ENCODE measurements at regions not wholly inside any gene's neighbourhood (a gene's known extent, or its start where the extent isn't known, plus 50 kb on each side); places are given as distances from the start of the nearest gene placed in this dataset.
A peak's percentile ranks its signal among the peaks of the same experiment; 100 is the strongest.

DNA sequence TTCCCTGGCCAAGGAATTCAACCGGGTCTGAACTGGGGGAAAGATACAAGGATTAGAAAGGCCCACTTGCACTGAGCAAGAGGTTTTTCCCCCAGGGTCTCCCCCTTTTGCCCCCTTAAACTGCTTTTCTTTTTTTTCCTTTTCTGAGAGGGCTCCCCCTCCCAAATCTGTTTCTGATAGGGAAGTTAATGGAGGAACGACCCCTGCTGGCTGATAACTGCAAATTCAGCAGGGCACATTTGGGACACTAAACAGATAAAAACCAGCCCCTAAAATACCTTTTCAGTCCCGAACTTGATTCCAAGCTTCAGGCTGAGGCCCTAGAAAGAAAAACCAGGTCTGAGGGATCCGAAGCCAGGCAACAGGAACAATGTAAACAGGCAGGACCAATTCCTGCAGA lies 1012.4 kb upstream of the CRIM1 start:
- ATAC-seq (peak; percentile 61; the same call in 2 of the 3 replicates), DNase-seq (ENCODE audit: low read depth, low spot score) (no peak), FAIRE-seq (no peak)
- H3K4me2 ChIP-seq (ENCODE audit: control insufficient read depth, insufficient read depth), result no peak overlapping the region
- no peak overlapping the region for H3K27ac ChIP-seq (ENCODE audit: control insufficient read depth, insufficient read depth)
- no peaks in the 10 kb centered on the region for H3K79me2 ChIP-seq (ENCODE audit: control insufficient read depth, insufficient read depth, low read length)
- no peaks in the 10 kb centered on the region for H3K4me1 ChIP-seq (ENCODE audit: control insufficient read depth, insufficient read depth, low read length)
- H3K9me3 ChIP-seq (replicated peaks; ENCODE audit: control insufficient read depth, insufficient read depth, low read length), result no peaks in the 10 kb centered on the region
- no peaks in the 10 kb centered on the region for H4K20me1 ChIP-seq (ENCODE audit: control insufficient read depth, insufficient read depth)
- ChIA-PET POLR2A (no interaction called here), RAD21 (ENCODE audit: unreplicated experiment) (no interaction called here), CTCF (interaction anchor here (0.6 to 1.1 kb wide), 2 partner anchors 399 to 1330 kb away, joined by 3 read pairs; no protein-coding TSS in a partner anchor), SMC1A (ENCODE audit: uncharacterized antibody, unreplicated experiment) (no interaction called here)
- H2AFZ ChIP-seq (ENCODE audit: control insufficient read depth, low read depth, low read length), result no peak overlapping the region
- H3K27me3 ChIP-seq (replicated peaks in 1 of 2; ENCODE audit: control insufficient read depth in 2 of 2, insufficient read depth in 2 of 2, low read length in 1 of 2), result no peaks in the 10 kb centered on the region
- no peak overlapping the region for H3K4me3 ChIP-seq
- in situ Hi-C loops (cut with MboI), result no loop called here
- H3K36me3 ChIP-seq (ENCODE audit: control insufficient read depth in 2 of 2, insufficient read depth in 2 of 2, low read length in 1 of 2), result no peaks in the 10 kb centered on the region
- intact Hi-C loops (cut with micrococcal nuclease; ENCODE audit: unreplicated experiment), result loop anchor here (1.0 to 10.0 kb wide), 4 partner anchors 174 to 1668 kb away; no protein-coding TSS in a partner anchor
- H3K9ac ChIP-seq (ENCODE audit: control insufficient read depth, insufficient read depth, low read length), result no peak overlapping the region
- TF ChIP-seq MEF2B (IDR thresholded peaks at IDR 0.05; ENCODE audit: partially characterized antibody, poor library complexity, severe bottlenecking) (no peak), RCOR1 (conservative IDR thresholded peaks at IDR 0.05; ENCODE audit: low read depth, low read length) (no peak), RAD21 (IDR thresholded peaks at IDR 0.05; ENCODE audit: insufficient read depth, low read depth, low read length) (peak; percentile 37), IRF4 (IDR thresholded peaks at IDR 0.05; ENCODE audit: low read depth, low read length) (no peak), TCF3 (IDR thresholded peaks at IDR 0.05; ENCODE audit: borderline replicate concordance, insufficient read depth, low read depth, low read length) (no peak)
- TF ChIP-seq, protein P1, sequence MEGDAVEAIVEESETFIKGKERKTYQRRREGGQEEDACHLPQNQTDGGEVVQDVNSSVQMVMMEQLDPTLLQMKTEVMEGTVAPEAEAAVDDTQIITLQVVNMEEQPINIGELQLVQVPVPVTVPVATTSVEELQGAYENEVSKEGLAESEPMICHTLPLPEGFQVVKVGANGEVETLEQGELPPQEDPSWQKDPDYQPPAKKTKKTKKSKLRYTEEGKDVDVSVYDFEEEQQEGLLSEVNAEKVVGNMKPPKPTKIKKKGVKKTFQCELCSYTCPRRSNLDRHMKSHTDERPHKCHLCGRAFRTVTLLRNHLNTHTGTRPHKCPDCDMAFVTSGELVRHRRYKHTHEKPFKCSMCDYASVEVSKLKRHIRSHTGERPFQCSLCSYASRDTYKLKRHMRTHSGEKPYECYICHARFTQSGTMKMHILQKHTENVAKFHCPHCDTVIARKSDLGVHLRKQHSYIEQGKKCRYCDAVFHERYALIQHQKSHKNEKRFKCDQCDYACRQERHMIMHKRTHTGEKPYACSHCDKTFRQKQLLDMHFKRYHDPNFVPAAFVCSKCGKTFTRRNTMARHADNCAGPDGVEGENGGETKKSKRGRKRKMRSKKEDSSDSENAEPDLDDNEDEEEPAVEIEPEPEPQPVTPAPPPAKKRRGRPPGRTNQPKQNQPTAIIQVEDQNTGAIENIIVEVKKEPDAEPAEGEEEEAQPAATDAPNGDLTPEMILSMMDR (IDR thresholded peaks at IDR 0.05 in 2 of 3, conservative IDR thresholded peaks at IDR 0.05 in 1 of 3; ENCODE audit: control insufficient read depth in 2 of 3, extremely low read depth in 1 of 3, insufficient read depth in 1 of 3, low read depth in 3 of 3, low read length in 3 of 3), result peak; percentile 44 to 57 (median 46)
- WGBS (ENCODE audit: insufficient coverage, insufficient replicate concordance, low lambda C conversion rate, missing lambda C conversion rate), result 25% methylated on average over 4 of the region's 4 CpGs
- no TSS peak for BruUV-seq (replicated peaks)

DNA sequence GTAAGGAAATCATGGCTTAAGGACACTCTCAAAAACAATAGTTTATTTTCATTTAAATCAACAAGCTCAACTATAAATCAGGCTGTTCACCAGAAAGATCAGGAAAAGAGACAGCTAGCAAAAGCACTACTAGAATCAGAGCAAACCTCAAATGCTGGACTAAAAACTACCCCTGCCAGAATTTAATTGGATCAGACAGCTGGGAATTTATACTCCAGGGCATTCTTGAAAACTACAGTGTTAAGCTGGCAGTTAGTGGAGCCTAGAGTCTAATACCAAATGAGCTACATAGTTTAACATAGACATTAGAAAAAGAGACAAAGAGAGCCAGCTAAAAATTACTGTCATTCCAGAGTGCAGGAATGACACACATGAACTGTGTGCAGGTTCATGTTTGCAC lies 1016.4 kb upstream of the CRIM1 start:
- intact Hi-C loops (cut with micrococcal nuclease; ENCODE audit: unreplicated experiment), result no loop called here
- CTCF ChIA-PET, result no interaction called here
- TF ChIP-seq IKZF2 (IDR thresholded peaks at IDR 0.05) (no peak), YY1 (IDR thresholded peaks at IDR 0.05; ENCODE audit: low read depth, low read length) (no peak), SIN3A (IDR thresholded peaks at IDR 0.05; ENCODE audit: low read depth, low read length) (no peak), TBL1XR1 (IDR thresholded peaks at IDR 0.05; ENCODE audit: low read depth, low read length) (no peak)
- TF ChIP-seq, protein P2, sequence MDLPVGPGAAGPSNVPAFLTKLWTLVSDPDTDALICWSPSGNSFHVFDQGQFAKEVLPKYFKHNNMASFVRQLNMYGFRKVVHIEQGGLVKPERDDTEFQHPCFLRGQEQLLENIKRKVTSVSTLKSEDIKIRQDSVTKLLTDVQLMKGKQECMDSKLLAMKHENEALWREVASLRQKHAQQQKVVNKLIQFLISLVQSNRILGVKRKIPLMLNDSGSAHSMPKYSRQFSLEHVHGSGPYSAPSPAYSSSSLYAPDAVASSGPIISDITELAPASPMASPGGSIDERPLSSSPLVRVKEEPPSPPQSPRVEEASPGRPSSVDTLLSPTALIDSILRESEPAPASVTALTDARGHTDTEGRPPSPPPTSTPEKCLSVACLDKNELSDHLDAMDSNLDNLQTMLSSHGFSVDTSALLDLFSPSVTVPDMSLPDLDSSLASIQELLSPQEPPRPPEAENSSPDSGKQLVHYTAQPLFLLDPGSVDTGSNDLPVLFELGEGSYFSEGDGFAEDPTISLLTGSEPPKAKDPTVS (IDR thresholded peaks at IDR 0.05; ENCODE audit: low read depth, low read length), result no peak
- TF ChIP-seq, protein P3, sequence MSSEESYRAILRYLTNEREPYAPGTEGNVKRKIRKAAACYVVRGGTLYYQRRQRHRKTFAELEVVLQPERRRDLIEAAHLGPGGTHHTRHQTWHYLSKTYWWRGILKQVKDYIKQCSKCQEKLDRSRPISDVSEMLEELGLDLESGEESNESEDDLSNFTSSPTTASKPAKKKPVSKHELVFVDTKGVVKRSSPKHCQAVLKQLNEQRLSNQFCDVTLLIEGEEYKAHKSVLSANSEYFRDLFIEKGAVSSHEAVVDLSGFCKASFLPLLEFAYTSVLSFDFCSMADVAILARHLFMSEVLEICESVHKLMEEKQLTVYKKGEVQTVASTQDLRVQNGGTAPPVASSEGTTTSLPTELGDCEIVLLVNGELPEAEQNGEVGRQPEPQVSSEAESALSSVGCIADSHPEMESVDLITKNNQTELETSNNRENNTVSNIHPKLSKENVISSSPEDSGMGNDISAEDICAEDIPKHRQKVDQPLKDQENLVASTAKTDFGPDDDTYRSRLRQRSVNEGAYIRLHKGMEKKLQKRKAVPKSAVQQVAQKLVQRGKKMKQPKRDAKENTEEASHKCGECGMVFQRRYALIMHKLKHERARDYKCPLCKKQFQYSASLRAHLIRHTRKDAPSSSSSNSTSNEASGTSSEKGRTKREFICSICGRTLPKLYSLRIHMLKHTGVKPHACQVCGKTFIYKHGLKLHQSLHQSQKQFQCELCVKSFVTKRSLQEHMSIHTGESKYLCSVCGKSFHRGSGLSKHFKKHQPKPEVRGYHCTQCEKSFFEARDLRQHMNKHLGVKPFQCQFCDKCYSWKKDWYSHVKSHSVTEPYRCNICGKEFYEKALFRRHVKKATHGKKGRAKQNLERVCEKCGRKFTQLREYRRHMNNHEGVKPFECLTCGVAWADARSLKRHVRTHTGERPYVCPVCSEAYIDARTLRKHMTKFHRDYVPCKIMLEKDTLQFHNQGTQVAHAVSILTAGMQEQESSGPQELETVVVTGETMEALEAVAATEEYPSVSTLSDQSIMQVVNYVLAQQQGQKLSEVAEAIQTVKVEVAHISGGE (CRISPR knock-in tag; IDR thresholded peaks at IDR 0.05), result no peak

More for the DNA sequence above, 1016.4 kb upstream of the CRIM1 start:
- H3K9ac ChIP-seq (ENCODE audit: control insufficient read depth, insufficient read depth, low read length), result no peak overlapping the region
- SMC1A ChIA-PET (ENCODE audit: uncharacterized antibody, unreplicated experiment), result interaction anchor here (0.6 kb wide), 1 partner anchor 838 kb away, joined by 3 read pairs; no protein-coding TSS in a partner anchor
- no peaks in the 10 kb centered on the region for H3K9me3 ChIP-seq (replicated peaks; ENCODE audit: control insufficient read depth, insufficient read depth, low read length)
- DNase-seq (ENCODE audit: low read depth, low spot score) (no peak), ATAC-seq (no peak), FAIRE-seq (no peak)
- no TSS peak for BruUV-seq (replicated peaks)
- no peak overlapping the region for H3K4me3 ChIP-seq
- no peaks in the 10 kb centered on the region for H4K20me1 ChIP-seq (ENCODE audit: control insufficient read depth, insufficient read depth)
- H2AFZ ChIP-seq (ENCODE audit: control insufficient read depth, low read depth, low read length), result no peak overlapping the region
- in situ Hi-C loops (cut with MboI), result no loop called here
- no peaks in the 10 kb centered on the region for H3K27me3 ChIP-seq (replicated peaks in 1 of 2; ENCODE audit: control insufficient read depth in 2 of 2, insufficient read depth in 2 of 2, low read length in 1 of 2)
- POLR2A ChIA-PET, result no interaction called here
- RAD21 ChIA-PET (ENCODE audit: unreplicated experiment), result no interaction called here
- no peaks in the 10 kb centered on the region for H3K4me1 ChIP-seq (ENCODE audit: control insufficient read depth, insufficient read depth, low read length)
- no peaks in the 10 kb centered on the region for H3K36me3 ChIP-seq (ENCODE audit: control insufficient read depth in 2 of 2, insufficient read depth in 2 of 2, low read length in 1 of 2)
- H3K4me2 ChIP-seq (ENCODE audit: control insufficient read depth, insufficient read depth), result no peak overlapping the region
- H3K79me2 ChIP-seq (ENCODE audit: control insufficient read depth, insufficient read depth, low read length), result no peaks in the 10 kb centered on the region
- H3K27ac ChIP-seq (ENCODE audit: control insufficient read depth, insufficient read depth), result no peak overlapping the region

Data from GM12878 (cell line).